ENCODE measurements at regions not wholly inside any gene's neighbourhood (a gene's known extent, or its start where the extent isn't known, plus 50 kb on each side); places are given as distances from the start of the nearest gene placed in this dataset.
"Not testable (repeated sequence)": the region's sequence is repeated elsewhere in the genome, so short reads cannot be mapped to it uniquely, and the experiment has no call there.

- DNase-seq = no peak
These were observed 67.4 kb upstream of the ADGRA1 start for GRCh38 chr10:133020193-133020817.

- DNase-seq = no peak
These were observed 68.1 kb upstream of the ADGRA1 start for GRCh38 chr10:133019651-133020050.

GRCh38 chr10:133019191-133019590 lies 68.5 kb upstream of the ADGRA1 start:
- DNase-seq = no peak

- no peak for DNase-seq
These were observed 69.2 kb upstream of the ADGRA1 start for GRCh38 chr10:133018491-133018890.

- DNase-seq = no peak
These were observed 70.5 kb upstream of the ADGRA1 start for GRCh38 chr10:133017203-133017601.

- no peak for DNase-seq
These were observed 71.1 kb upstream of the ADGRA1 start for GRCh38 chr10:133016493-133017202.

- no peak for DNase-seq
These were observed 71.8 kb upstream of the ADGRA1 start for GRCh38 chr10:133015816-133016462.

- DNase-seq = no peak
These were observed 72.4 kb upstream of the ADGRA1 start for GRCh38 chr10:133015321-133015720.

GRCh38 chr10:133014416-133015210 lies 72.2 kb upstream of the CFAP46 start:
- no peak for DNase-seq

- no peak for DNase-seq
These were observed 71.1 kb upstream of the CFAP46 start for GRCh38 chr10:133013463-133013862.

- DNase-seq = no peak
These were observed 70.4 kb upstream of the CFAP46 start for GRCh38 chr10:133012573-133013359.

GRCh38 chr10:133011882-133012281 lies 69.5 kb upstream of the CFAP46 start:
- DNase-seq = no peak

- DNase-seq = not testable (repeated sequence)
These were observed 69.0 kb upstream of the CFAP46 start for GRCh38 chr10:133011393-133011792.

GRCh38 chr10:133010843-133011179 lies 68.4 kb upstream of the CFAP46 start:
- DNase-seq = not testable (repeated sequence)

- DNase-seq = no peak
These were observed 67.9 kb upstream of the CFAP46 start for GRCh38 chr10:133010095-133010842.

- no peak for DNase-seq
These were observed 67.0 kb upstream of the CFAP46 start for GRCh38 chr10:133009218-133009950.

GRCh38 chr10:133008736-133009135 lies 66.4 kb upstream of the CFAP46 start:
- DNase-seq = no peak

GRCh38 chr10:133008196-133008595 lies 65.8 kb upstream of the CFAP46 start:
- DNase-seq = no peak

- DNase-seq = no peak
These were observed 65.0 kb upstream of the CFAP46 start for GRCh38 chr10:133007360-133007858.

- no peak for DNase-seq
These were observed 64.4 kb upstream of the CFAP46 start for GRCh38 chr10:133006806-133007205.

GRCh38 chr10:133006202-133006601 lies 63.8 kb upstream of the CFAP46 start:
- DNase-seq = no peak
